Testis (tissue), 2 donors: ENCODE measurements at regions not wholly inside any gene's neighbourhood (a gene's known extent, or its start where the extent isn't known, plus 50 kb on each side); places are given as distances from the start of the nearest gene placed in this dataset.

ENCODE experiments used
- POLR2A ChIP-seq: fragments of 450-650 bp; IDR thresholded peaks from one replicate; pipeline ENCODE4 v1.6.1; 2017; ENCODE audit warnings: antibody characterized with exemption, mild to moderate bottlenecking, moderate library complexity
- TF ChIP-seq, protein P1 (sequence below), 3 experiments: fragments of 450-650 bp in 2 of 3; fragments of 200-600 bp in 1 of 3; sonication (generic) in 1 of 3; IDR thresholded peaks; one replicate each; pipeline ENCODE4 v1.5.1; 2016 to 2019; ENCODE audit warnings: antibody characterized with exemption in 3 of 3, mild to moderate bottlenecking in 2 of 3, moderate library complexity in 1 of 3

DNA sequence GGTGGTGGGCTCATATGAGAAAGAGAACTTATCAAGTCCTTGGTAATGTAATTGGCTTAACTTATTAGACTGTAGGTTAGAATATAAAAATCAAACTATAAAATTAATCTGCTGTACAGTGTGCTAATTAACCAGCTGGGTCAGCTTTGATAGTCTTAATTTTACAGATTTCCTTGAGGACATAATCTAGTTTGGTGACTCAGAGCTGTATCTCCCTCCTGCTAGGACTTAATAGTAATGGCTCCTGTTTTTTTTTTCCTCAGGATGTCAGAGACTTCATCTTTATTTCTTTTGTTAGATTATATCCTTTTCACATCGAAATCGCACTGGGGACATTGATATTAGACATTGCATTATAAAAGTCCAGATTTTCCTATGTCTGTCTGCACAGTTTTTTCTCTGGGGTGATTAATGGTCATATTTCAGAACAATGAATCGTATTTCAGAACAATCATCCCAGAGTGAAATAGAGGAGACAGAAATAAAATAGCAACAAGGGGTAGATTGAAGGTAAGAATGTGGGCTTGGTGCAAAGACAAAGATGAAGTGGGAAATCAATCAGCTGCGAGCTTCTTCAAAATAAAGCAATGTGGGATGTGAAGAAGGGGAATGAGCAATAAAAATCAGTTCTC is 346.4 kb upstream of the RIOK2 start:
- TF ChIP-seq, protein P1, sequence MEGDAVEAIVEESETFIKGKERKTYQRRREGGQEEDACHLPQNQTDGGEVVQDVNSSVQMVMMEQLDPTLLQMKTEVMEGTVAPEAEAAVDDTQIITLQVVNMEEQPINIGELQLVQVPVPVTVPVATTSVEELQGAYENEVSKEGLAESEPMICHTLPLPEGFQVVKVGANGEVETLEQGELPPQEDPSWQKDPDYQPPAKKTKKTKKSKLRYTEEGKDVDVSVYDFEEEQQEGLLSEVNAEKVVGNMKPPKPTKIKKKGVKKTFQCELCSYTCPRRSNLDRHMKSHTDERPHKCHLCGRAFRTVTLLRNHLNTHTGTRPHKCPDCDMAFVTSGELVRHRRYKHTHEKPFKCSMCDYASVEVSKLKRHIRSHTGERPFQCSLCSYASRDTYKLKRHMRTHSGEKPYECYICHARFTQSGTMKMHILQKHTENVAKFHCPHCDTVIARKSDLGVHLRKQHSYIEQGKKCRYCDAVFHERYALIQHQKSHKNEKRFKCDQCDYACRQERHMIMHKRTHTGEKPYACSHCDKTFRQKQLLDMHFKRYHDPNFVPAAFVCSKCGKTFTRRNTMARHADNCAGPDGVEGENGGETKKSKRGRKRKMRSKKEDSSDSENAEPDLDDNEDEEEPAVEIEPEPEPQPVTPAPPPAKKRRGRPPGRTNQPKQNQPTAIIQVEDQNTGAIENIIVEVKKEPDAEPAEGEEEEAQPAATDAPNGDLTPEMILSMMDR (IDR thresholded peaks at IDR 0.05), result no peak
- no peak for TF ChIP-seq POLR2A
